Panc1 (cell line): ENCODE measurements at regions not wholly inside any gene's neighbourhood (a gene's known extent, or its start where the extent isn't known, plus 50 kb on each side); places are given as distances from the start of the nearest gene placed in this dataset.

Experiments used
- POLR2AphosphoS5 ChIP-seq: IDR thresholded peaks from 2 replicates; pipeline ENCODE4 v1.6.1; 2012; ENCODE audit warnings: mild to moderate bottlenecking, low read depth, low read length, moderate library complexity
- TF ChIP-seq, protein P1 (sequence below): fragments of 450-650 bp; IDR thresholded peaks from 2 replicates; pipeline ENCODE4 v1.5.1; 2017; ENCODE audit warnings: mild to moderate bottlenecking
- TF ChIP-seq, protein P2 (sequence below), 2 experiments: IDR thresholded peaks; 2 replicates each; pipeline ENCODE4 v1.6.1; 2011 to 2012; ENCODE audit warnings: low read depth in 2 of 2, control low read depth in 1 of 2, low read length in 1 of 2, mild to moderate bottlenecking in 1 of 2, moderate library complexity in 1 of 2; ENCODE audit not compliant: insufficient read depth in 1 of 2

DNA sequence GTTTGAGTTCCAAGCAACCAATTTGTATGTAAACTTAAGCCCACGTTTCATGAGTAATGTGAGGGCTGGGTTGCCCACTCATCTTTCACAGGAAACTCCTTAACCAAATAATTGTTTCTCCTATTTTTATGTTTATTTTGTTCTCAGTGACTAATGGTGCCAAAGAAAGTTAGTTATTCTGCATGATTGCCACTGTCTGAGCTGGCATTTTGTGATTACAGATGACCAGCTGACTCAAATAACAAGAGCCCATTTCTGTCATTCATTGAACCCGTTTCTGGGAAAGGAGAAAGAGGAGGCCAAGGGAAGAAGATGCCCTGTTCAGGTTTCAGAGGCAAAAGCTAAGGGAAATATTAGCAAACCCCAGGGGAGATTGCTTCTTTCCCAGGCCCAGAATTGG, 186.9 kb upstream of the MYO3A start:
- TF ChIP-seq, protein P1, sequence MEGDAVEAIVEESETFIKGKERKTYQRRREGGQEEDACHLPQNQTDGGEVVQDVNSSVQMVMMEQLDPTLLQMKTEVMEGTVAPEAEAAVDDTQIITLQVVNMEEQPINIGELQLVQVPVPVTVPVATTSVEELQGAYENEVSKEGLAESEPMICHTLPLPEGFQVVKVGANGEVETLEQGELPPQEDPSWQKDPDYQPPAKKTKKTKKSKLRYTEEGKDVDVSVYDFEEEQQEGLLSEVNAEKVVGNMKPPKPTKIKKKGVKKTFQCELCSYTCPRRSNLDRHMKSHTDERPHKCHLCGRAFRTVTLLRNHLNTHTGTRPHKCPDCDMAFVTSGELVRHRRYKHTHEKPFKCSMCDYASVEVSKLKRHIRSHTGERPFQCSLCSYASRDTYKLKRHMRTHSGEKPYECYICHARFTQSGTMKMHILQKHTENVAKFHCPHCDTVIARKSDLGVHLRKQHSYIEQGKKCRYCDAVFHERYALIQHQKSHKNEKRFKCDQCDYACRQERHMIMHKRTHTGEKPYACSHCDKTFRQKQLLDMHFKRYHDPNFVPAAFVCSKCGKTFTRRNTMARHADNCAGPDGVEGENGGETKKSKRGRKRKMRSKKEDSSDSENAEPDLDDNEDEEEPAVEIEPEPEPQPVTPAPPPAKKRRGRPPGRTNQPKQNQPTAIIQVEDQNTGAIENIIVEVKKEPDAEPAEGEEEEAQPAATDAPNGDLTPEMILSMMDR: no peak
- TF ChIP-seq POLR2AphosphoS5: no peak
- TF ChIP-seq, protein P2, sequence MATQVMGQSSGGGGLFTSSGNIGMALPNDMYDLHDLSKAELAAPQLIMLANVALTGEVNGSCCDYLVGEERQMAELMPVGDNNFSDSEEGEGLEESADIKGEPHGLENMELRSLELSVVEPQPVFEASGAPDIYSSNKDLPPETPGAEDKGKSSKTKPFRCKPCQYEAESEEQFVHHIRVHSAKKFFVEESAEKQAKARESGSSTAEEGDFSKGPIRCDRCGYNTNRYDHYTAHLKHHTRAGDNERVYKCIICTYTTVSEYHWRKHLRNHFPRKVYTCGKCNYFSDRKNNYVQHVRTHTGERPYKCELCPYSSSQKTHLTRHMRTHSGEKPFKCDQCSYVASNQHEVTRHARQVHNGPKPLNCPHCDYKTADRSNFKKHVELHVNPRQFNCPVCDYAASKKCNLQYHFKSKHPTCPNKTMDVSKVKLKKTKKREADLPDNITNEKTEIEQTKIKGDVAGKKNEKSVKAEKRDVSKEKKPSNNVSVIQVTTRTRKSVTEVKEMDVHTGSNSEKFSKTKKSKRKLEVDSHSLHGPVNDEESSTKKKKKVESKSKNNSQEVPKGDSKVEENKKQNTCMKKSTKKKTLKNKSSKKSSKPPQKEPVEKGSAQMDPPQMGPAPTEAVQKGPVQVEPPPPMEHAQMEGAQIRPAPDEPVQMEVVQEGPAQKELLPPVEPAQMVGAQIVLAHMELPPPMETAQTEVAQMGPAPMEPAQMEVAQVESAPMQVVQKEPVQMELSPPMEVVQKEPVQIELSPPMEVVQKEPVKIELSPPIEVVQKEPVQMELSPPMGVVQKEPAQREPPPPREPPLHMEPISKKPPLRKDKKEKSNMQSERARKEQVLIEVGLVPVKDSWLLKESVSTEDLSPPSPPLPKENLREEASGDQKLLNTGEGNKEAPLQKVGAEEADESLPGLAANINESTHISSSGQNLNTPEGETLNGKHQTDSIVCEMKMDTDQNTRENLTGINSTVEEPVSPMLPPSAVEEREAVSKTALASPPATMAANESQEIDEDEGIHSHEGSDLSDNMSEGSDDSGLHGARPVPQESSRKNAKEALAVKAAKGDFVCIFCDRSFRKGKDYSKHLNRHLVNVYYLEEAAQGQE (IDR thresholded peaks at IDR 0.05; ENCODE audit: insufficient read depth in 1 of 2, low read depth in 2 of 2, low read length in 1 of 2): no peak
